Mammary epithelial cell (primary cell): ENCODE measurements at regions not wholly inside any gene's neighbourhood (a gene's known extent, or its start where the extent isn't known, plus 50 kb on each side); places are given as distances from the start of the nearest gene placed in this dataset.

Experiments used
- EZH2 ChIP-seq: IDR thresholded peaks from 2 replicates; pipeline ENCODE4 v1.6.1; 2012; ENCODE audit warnings: low read length, inconsistent platforms, borderline replicate concordance
- TF ChIP-seq, protein P1 (sequence below), 2 donors: IDR thresholded peaks in 1 of 2; conservative IDR thresholded peaks in 1 of 2; 2 replicates each; pipeline ENCODE4 v1.5.1; 2011 to 2012; ENCODE audit warnings: inconsistent platforms in 2 of 2, low read length in 2 of 2, mild to moderate bottlenecking in 2 of 2, control low read depth in 1 of 2, low read depth in 1 of 2; ENCODE audit not compliant: insufficient read depth in 1 of 2; ENCODE audit errors: extremely low read depth in 1 of 2

DNA sequence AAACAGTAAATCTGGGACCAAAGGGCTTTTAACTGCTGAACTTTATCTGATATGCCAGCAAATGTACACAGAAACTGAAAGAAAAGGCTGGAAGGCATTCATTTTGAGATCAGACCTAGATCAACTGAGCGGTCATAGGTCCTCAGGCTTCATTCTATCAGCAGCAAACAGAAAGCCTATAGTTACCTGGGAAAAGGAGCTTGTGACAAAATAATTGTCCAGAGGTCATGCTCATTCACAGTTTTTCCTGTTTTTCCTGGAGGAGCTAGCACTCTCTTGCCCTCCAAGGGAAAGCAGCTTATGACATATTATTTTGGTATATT is 320.2 kb downstream of the AHR start:
- TF ChIP-seq, protein P1, sequence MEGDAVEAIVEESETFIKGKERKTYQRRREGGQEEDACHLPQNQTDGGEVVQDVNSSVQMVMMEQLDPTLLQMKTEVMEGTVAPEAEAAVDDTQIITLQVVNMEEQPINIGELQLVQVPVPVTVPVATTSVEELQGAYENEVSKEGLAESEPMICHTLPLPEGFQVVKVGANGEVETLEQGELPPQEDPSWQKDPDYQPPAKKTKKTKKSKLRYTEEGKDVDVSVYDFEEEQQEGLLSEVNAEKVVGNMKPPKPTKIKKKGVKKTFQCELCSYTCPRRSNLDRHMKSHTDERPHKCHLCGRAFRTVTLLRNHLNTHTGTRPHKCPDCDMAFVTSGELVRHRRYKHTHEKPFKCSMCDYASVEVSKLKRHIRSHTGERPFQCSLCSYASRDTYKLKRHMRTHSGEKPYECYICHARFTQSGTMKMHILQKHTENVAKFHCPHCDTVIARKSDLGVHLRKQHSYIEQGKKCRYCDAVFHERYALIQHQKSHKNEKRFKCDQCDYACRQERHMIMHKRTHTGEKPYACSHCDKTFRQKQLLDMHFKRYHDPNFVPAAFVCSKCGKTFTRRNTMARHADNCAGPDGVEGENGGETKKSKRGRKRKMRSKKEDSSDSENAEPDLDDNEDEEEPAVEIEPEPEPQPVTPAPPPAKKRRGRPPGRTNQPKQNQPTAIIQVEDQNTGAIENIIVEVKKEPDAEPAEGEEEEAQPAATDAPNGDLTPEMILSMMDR (conservative IDR thresholded peaks at IDR 0.05 in 1 of 2, IDR thresholded peaks at IDR 0.05 in 1 of 2; ENCODE audit: extremely low read depth in 1 of 2, insufficient read depth in 1 of 2, low read depth in 1 of 2, low read length in 2 of 2): no peak
- TF ChIP-seq EZH2: no peak
